HFF-Myc (cell line): ENCODE measurements at regions not wholly inside any gene's neighbourhood (a gene's known extent, or its start where the extent isn't known, plus 50 kb on each side); places are given as distances from the start of the nearest gene placed in this dataset.

Source experiments
- DNase-seq: peaks from one replicate; pipeline ENCODE4 v3.0.0-alpha.2; 2011; ENCODE audit warnings: low read depth; ENCODE audit errors: extremely low read depth
- H3K4me3 ChIP-seq: replicated peaks from 2 replicates; pipeline ENCODE4 v1.5.1; 2011; ENCODE audit warnings: low read depth, mild to moderate bottlenecking, control low read depth, low read length
- TF ChIP-seq, protein P1 (sequence below): IDR thresholded peaks from 2 replicates; pipeline ENCODE4 v1.5.1; 2012; ENCODE audit warnings: mild to moderate bottlenecking, low read depth, low read length, control low read depth; ENCODE audit errors: missing control alignments

DNA sequence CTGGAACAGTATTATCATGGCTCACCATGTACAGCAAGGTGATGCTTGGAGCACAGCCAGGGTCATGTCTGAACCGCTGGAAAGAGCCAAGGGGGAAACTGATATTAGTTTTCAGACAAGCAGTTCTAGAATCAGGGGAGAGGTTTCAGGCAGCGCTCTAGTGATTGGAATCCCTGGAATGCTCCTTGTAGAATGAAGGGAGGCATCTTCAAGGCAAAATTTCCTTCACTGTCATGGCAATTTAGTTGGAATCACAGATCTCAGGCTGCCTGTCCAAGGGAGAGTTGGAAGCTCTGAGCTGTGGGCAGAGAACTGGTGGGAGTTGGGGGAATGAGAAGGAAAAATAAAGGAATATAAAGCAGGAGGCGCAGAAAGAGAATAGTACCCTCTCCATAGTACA lies 737.1 kb downstream of the PTPRU start:
- TF ChIP-seq, protein P1, sequence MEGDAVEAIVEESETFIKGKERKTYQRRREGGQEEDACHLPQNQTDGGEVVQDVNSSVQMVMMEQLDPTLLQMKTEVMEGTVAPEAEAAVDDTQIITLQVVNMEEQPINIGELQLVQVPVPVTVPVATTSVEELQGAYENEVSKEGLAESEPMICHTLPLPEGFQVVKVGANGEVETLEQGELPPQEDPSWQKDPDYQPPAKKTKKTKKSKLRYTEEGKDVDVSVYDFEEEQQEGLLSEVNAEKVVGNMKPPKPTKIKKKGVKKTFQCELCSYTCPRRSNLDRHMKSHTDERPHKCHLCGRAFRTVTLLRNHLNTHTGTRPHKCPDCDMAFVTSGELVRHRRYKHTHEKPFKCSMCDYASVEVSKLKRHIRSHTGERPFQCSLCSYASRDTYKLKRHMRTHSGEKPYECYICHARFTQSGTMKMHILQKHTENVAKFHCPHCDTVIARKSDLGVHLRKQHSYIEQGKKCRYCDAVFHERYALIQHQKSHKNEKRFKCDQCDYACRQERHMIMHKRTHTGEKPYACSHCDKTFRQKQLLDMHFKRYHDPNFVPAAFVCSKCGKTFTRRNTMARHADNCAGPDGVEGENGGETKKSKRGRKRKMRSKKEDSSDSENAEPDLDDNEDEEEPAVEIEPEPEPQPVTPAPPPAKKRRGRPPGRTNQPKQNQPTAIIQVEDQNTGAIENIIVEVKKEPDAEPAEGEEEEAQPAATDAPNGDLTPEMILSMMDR, result no peak
- no peak overlapping the region for H3K4me3 ChIP-seq
- no peak for DNase-seq

DNA sequence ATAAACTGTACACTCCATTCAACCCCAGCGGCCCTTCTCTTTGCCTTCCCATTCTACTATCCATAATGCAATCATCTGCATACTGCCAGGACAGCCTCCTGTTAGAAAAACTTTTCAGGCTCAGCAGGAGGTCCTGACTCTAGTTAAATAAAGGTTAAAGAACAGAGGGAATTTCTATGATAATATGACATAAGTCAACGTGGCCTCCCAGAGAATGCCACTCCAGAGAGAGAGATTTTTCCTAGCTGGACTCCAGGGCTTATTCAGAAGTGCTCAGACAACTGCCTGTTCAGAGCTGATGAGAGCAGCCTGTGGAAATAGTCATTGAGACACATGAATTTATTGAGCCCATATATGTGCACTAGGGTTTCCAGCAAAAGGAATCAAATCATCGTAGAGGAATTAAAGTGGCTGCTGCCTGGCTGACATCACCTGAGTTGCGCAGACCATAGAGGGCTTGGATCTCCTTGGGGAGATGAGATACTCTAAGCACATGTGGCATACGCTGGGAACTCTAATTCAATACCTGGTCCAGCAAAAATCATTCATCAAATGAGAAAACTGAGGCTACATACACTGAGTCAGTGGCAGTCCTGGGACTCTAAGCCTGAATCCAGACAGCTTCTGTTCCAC lies 736.2 kb downstream of the PTPRU start:
- TF ChIP-seq, protein P1, result no peak
- DNase-seq, result no peak
- H3K4me3 ChIP-seq, result no peak overlapping the region

DNA sequence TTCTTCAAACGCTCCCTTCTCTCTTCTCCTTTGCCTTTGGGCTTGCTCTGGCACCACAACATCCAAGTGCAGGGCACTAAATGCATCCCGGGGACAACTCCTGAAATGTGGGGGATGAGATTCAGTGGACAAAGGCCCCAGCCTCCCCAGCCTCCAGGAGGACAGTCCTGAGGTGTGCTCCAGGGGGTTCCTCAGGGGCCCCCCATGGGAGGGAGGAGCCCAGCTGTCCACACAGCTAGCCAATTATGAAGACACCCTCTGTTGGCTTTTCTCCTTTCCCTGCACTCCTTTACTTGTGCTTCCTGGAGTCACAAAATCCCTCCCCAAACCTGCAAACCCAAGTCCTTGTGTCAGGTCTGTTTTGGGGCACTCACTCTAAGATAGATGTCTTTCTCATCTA lies 735.4 kb downstream of the PTPRU start:
- DNase-seq, result no peak
- TF ChIP-seq, protein P1, result no peak
- H3K4me3 ChIP-seq, result no peak overlapping the region

DNA sequence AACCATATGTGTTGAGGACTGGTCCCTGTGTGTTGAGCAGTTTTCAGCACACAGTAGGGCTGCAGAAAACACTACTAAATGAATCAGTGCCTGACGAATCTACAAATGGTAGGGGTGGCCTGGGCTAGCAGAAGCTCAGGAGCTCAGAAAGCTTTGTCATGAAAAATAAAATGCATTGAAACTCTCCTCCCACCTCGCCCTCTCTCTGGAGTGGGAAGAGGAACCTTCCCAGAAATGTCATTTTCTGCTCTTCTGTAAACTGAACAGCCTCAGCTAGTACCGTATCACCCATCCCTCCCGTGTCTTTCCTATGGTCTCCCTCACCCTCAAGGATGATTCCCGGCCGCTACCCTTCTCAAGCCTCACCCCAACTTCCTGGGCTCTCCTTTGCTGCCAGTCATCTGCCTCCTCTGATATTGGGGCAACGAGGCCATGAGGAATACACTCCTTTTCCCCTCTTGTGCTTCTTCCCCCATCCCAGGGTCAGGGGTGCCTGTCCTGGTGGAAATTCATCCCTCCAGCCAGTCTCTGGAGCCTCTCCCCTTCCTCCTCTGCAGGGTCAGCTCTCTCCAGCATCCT lies 734.5 kb downstream of the PTPRU start:
- no peak for DNase-seq
- no peak overlapping the region for H3K4me3 ChIP-seq
- TF ChIP-seq, protein P1, result no peak

DNA sequence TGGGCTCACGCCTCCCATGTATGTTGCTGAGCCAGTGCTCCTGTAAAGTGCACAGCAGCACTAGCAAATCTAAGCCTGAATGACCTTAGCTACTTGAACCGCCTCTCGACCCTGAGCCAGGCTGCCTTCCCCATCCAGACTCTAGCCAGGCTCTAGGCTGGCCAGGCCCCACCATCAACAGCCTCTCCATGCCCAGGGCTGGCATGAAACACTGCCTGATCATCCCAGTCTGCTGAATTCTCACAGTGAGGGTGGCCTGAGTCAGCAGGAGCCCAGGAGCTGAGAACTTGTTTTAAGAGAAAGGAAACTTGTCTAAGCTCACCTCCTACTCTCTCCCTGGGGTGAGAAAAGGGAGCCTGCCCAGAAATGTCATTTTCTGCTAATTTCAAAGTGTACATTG lies 733.3 kb downstream of the PTPRU start:
- TF ChIP-seq, protein P1, result no peak
- no peak for DNase-seq
- H3K4me3 ChIP-seq, result no peak overlapping the region

DNA sequence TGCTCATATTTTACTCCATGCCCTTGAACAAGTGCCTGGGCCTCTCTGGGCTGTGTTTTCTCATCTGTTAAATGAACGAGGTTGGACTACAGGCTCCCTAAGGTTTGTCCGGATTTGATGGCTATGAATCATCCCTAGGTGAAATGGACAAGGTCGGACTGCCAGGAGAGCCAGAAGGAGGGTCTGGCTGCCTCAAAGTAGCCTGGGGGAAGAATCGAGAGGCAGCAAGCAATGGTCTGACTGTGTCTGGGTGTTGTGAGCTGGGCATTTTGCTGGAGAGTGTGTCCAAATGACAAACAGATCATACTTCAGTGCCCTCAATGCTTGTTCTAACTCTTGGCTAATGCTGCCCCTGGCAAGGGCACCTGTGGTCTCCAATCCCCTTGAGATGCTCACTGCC lies 730.9 kb downstream of the PTPRU start:
- no peak overlapping the region for H3K4me3 ChIP-seq
- no peak for DNase-seq
- TF ChIP-seq, protein P1, result no peak
